Osteoblast (primary cell): ENCODE measurements at regions not wholly inside any gene's neighbourhood (a gene's known extent, or its start where the extent isn't known, plus 50 kb on each side); places are given as distances from the start of the nearest gene placed in this dataset.
A peak's percentile ranks its signal among the peaks of the same experiment; 100 is the strongest.

Experiments used
- DNase-seq: peaks from one replicate; pipeline ENCODE4 v3.0.0; 2011; ENCODE audit warnings: low spot score, mixed read lengths; ENCODE audit not compliant: insufficient read length; ENCODE audit errors: missing footprints
- H2AFZ ChIP-seq: 2 replicates; pipeline ENCODE4 v1.6.0; 2011; ENCODE audit warnings: mild to moderate bottlenecking, low read length
- H3K27ac ChIP-seq: 2 replicates; pipeline ENCODE4 v1.5.1; 2011; ENCODE audit warnings: mild to moderate bottlenecking, low read depth, low read length, moderate library complexity
- H3K27me3 ChIP-seq: 2 replicates; pipeline ENCODE4 v1.6.0; 2012; ENCODE audit warnings: mild to moderate bottlenecking, control low read depth, inconsistent platforms, low read length, moderate library complexity; ENCODE audit not compliant: insufficient read depth
- H3K36me3 ChIP-seq: 2 replicates; pipeline ENCODE4 v1.5.1; 2011; ENCODE audit warnings: mild to moderate bottlenecking, low read length, control low read depth, moderate library complexity; ENCODE audit not compliant: insufficient read depth
- H3K4me1 ChIP-seq: 2 replicates; pipeline ENCODE4 v1.5.1; 2011; ENCODE audit warnings: mild to moderate bottlenecking, low read length, control low read depth, moderate library complexity; ENCODE audit not compliant: insufficient read depth
- H3K4me2 ChIP-seq: 2 replicates; pipeline ENCODE4 v1.6.0; 2011; ENCODE audit warnings: mild to moderate bottlenecking, low read length; ENCODE audit not compliant: insufficient read depth
- H3K4me3 ChIP-seq: fragments of 200-600 bp; sonication (generic); 3 replicates; pipeline ENCODE4 v1.5.1; 2012; ENCODE audit warnings: mild to moderate bottlenecking, low read length, inconsistent platforms; ENCODE audit not compliant: insufficient read depth
- H3K79me2 ChIP-seq: 2 replicates; pipeline ENCODE4 v1.6.0; 2012; ENCODE audit warnings: mild to moderate bottlenecking, low read length, control low read depth, inconsistent platforms; ENCODE audit not compliant: insufficient read depth
- H3K9me3 ChIP-seq: 2 replicates; pipeline ENCODE4 v1.5.1; 2011; ENCODE audit warnings: low read depth, low read length, control low read depth
- H4K20me1 ChIP-seq: 2 replicates; pipeline ENCODE4 v1.6.0; 2012; ENCODE audit warnings: mild to moderate bottlenecking, low read length, control low read depth; ENCODE audit not compliant: insufficient read depth
- CTCF ChIP-seq: IDR thresholded peaks from 2 replicates; pipeline ENCODE4 v1.5.1; 2011; ENCODE audit warnings: mild to moderate bottlenecking, low read depth, low read length, moderate library complexity; ENCODE audit errors: extremely low read depth

GRCh38 chr1:86259390-86259789, 102.8 kb upstream of the COL24A1 start:
- Histone ChIP-seq H3K27me3 (no peaks in the 10 kb centered on the region), H3K4me2 (no peak overlapping the region), H3K9me3 (no peaks in the 10 kb centered on the region), H4K20me1 (no peaks in the 10 kb centered on the region), H3K79me2 (no peaks in the 10 kb centered on the region), H3K36me3 (no peaks in the 10 kb centered on the region), H3K4me3 (no peak overlapping the region), H3K4me1 (no peaks in the 10 kb centered on the region), H2AFZ (no peak overlapping the region), H3K27ac (no peak overlapping the region)
- peak; percentile 51 for DNase-seq
- no peak for TF ChIP-seq CTCF

- no peak overlapping the region for H3K4me3 ChIP-seq
- no peaks in the 10 kb centered on the region for H3K79me2 ChIP-seq
- H3K4me2 ChIP-seq: no peak overlapping the region
- no peaks in the 10 kb centered on the region for H3K4me1 ChIP-seq
- H3K27ac ChIP-seq: no peak overlapping the region
- H4K20me1 ChIP-seq: no peaks in the 10 kb centered on the region
- H3K36me3 ChIP-seq: no peaks in the 10 kb centered on the region
- no peaks in the 10 kb centered on the region for H3K9me3 ChIP-seq
- no peak overlapping the region for H2AFZ ChIP-seq
- no peak for TF ChIP-seq CTCF
- no peaks in the 10 kb centered on the region for H3K27me3 ChIP-seq
- no peak for DNase-seq
These were observed 101.5 kb upstream of the COL24A1 start for GRCh38 chr1:86258101-86258500.

GRCh38 chr1:86247597-86248279, 91.2 kb upstream of the COL24A1 start:
- no peak for TF ChIP-seq CTCF
- Histone ChIP-seq H3K27me3 (no peaks in the 10 kb centered on the region), H3K4me2 (no peak overlapping the region), H3K79me2 (no peaks in the 10 kb centered on the region), H3K27ac (no peak overlapping the region), H3K36me3 (no peaks in the 10 kb centered on the region), H3K4me3 (no peak overlapping the region), H4K20me1 (no peaks in the 10 kb centered on the region), H3K4me1 (no peaks in the 10 kb centered on the region), H2AFZ (no peak overlapping the region), H3K9me3 (no peaks in the 10 kb centered on the region)
- no peak for DNase-seq

- TF ChIP-seq CTCF: no peak
- Histone ChIP-seq H3K4me2 (no peak overlapping the region), H3K36me3 (no peaks in the 10 kb centered on the region), H3K79me2 (no peaks in the 10 kb centered on the region), H3K27ac (no peak overlapping the region), H3K9me3 (no peaks in the 10 kb centered on the region), H2AFZ (no peak overlapping the region), H3K4me3 (no peak overlapping the region), H4K20me1 (no peaks in the 10 kb centered on the region), H3K27me3 (no peaks in the 10 kb centered on the region), H3K4me1 (no peaks in the 10 kb centered on the region)
- DNase-seq: no peak
These were observed 89.1 kb upstream of the COL24A1 start for GRCh38 chr1:86245566-86246190.
